ENCODE measurements at regions not wholly inside any gene's neighbourhood (a gene's known extent, or its start where the extent isn't known, plus 50 kb on each side); places are given as distances from the start of the nearest gene placed in this dataset.
A peak's percentile ranks its signal among the peaks of the same experiment; 100 is the strongest.

DNA sequence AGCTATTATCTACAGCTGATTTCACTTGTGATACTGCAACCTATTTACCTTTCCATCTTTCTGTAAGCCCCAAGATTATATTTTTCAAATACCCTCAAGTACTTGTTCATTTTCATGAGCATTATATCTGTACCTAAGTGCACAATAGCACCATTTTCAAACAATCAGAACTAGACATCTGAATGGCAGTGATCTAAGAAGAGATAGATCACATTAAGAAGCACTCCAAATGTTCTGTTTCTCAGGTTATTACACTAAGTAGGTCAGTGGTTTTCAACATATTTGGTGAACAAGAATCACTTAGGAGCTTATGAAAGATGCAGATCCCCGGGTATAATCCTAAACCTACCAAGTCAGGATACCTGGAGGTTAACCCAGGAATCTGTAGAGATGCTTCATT is 872.7 kb downstream of the DCDC2C start:
- H3K4me3 ChIP-seq (ENCODE audit: low read depth, low read length): no peak overlapping the region
- H3K4me1 ChIP-seq (ENCODE audit: control insufficient read depth, insufficient read depth, low read length): no peaks in the 10 kb centered on the region
- DNase-seq (ENCODE audit: low read depth in 4 of 6, low spot score in 6 of 6): no peak
- H3K27me3 ChIP-seq (ENCODE audit: control insufficient read depth, insufficient read depth, low read length): no peaks in the 10 kb centered on the region
- H3K27ac ChIP-seq (ENCODE audit: low read depth, low read length): no peak overlapping the region
- peaks cover 3% of the 10 kb centered on the region for H3K9me3 ChIP-seq (ENCODE audit: control insufficient read depth, insufficient read depth, low read length)
- WGBS (ENCODE audit: insufficient coverage): no CpG with 5 or more reads among the region's 1 CpG
- no peaks in the 10 kb centered on the region for H3K36me3 ChIP-seq (ENCODE audit: control insufficient read depth, insufficient read depth, low read length)

DNA sequence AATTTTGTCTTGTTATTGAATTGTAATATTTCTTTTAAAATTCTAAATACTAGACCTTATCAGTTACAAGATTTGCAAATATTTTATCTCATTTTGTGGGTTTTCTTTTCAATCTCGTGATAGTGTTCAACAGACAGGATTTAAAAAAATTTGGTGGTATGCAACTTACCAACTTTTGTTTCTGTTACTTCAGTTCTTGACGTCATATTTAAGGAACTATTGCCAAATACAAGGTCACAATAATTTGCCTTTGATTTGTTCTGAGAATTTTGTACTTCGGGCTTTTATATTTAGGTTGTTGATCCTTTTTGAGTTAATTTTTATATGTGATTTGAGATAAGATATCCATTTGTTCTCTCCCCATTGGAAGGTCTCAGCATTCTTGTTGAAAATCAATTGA is 876.6 kb downstream of the DCDC2C start:
- Histone ChIP-seq H3K4me1 (ENCODE audit: control insufficient read depth, insufficient read depth, low read length) (no peaks in the 10 kb centered on the region), H3K4me3 (ENCODE audit: low read depth, low read length) (no peak overlapping the region), H3K9me3 (ENCODE audit: control insufficient read depth, insufficient read depth, low read length) (peaks cover 3% of the 10 kb centered on the region), H3K36me3 (ENCODE audit: control insufficient read depth, insufficient read depth, low read length) (no peaks in the 10 kb centered on the region), H3K27ac (ENCODE audit: low read depth, low read length) (no peak overlapping the region), H3K27me3 (ENCODE audit: control insufficient read depth, insufficient read depth, low read length) (no peaks in the 10 kb centered on the region)
- DNase-seq (ENCODE audit: low read depth in 4 of 6, low spot score in 6 of 6): no peak
- no CpG with 5 or more reads among the region's 3 CpGs for WGBS (ENCODE audit: insufficient coverage)

DNA sequence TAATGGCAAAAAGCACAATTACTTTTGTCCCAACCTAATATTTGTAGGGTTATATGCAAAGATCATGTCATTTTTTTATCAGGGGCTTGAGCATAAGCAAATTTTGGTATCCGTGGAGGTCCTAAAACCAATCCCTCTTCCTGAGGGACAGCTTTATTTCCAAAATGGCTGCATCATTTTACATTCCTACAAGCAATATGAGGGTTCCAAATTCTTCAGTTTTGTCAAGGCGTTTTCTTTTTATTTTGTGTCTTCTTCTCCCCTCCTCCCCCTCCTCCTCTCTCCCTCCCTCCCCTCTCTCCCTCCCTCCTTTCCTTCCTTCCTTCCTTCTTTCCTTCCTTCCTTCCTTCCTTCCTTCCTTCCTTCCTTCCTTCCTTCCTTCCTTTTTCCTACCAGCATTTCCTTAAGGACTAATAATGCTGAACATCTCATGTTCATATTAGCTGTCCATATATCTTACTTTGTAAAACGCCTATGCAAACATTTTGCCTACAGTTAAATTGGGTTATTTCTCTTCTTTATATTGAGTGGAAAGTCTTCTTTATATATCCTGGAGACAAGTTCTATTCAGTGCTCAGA is 881.8 kb downstream of the DCDC2C start:
- 80% methylated on average over 2 of the region's 3 CpGs for WGBS (ENCODE audit: insufficient coverage)
- no peaks in the 10 kb centered on the region for H3K27me3 ChIP-seq (ENCODE audit: control insufficient read depth, insufficient read depth, low read length)
- no peak overlapping the region for H3K4me3 ChIP-seq (ENCODE audit: low read depth, low read length)
- no peak for DNase-seq (ENCODE audit: low read depth in 4 of 6, low spot score in 6 of 6)
- H3K27ac ChIP-seq (ENCODE audit: low read depth, low read length): no peak overlapping the region
- no peaks in the 10 kb centered on the region for H3K9me3 ChIP-seq (ENCODE audit: control insufficient read depth, insufficient read depth, low read length)
- H3K36me3 ChIP-seq (ENCODE audit: control insufficient read depth, insufficient read depth, low read length): no peaks in the 10 kb centered on the region
- H3K4me1 ChIP-seq (ENCODE audit: control insufficient read depth, insufficient read depth, low read length): no peaks in the 10 kb centered on the region

DNA sequence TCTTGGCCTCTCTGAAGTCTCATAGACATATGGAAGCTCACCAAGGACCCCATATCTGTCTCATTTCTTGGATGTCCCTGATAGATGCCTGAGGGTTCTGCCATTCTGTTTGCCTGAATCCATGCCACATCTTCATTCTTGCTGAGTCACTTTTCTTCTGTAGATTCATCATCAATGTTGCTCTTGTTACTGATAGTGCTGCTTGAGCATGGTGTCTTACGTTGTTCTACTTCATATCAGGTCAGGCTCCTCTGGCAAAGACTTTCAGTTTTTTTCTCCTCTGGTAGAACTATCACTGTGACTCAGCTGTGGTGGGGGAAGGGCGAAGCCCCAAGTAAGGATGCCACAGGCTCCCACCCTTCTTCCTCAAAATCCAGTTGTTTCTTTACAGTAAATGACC is 885.2 kb downstream of the DCDC2C start:
- Histone ChIP-seq H3K36me3 (ENCODE audit: control insufficient read depth, insufficient read depth, low read length) (no peaks in the 10 kb centered on the region), H3K4me1 (ENCODE audit: control insufficient read depth, insufficient read depth, low read length) (no peaks in the 10 kb centered on the region), H3K9me3 (ENCODE audit: control insufficient read depth, insufficient read depth, low read length) (no peaks in the 10 kb centered on the region), H3K4me3 (ENCODE audit: low read depth, low read length) (no peak overlapping the region), H3K27ac (ENCODE audit: low read depth, low read length) (no peak overlapping the region), H3K27me3 (ENCODE audit: control insufficient read depth, insufficient read depth, low read length) (no peaks in the 10 kb centered on the region)
- DNase-seq (ENCODE audit: low read depth in 4 of 6, low spot score in 6 of 6): no peak
- WGBS (ENCODE audit: insufficient coverage): no CpG with 5 or more reads among the region's 2 CpGs

DNA sequence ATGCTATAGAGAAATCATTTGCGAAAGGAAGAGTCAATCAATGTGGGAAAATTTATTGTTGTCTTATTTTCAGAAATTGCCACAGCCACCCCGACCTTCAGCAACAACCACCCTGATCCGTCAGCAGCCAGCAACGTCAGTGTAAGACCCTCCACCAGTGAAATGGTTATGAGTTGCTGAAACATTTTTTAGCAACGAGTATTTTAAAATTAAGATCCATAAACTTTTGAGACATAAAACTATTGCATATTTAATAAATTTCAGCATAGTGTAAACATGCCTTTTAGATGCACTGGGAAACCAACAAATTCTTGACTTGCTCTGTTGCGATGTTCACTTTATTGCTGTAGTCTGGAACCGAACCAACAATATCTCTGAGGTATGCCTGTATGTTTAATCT is 887.9 kb downstream of the DCDC2C start:
- Histone ChIP-seq H3K36me3 (ENCODE audit: control insufficient read depth, insufficient read depth, low read length) (no peaks in the 10 kb centered on the region), H3K27ac (ENCODE audit: low read depth, low read length) (no peak overlapping the region), H3K27me3 (ENCODE audit: control insufficient read depth, insufficient read depth, low read length) (no peaks in the 10 kb centered on the region), H3K4me1 (ENCODE audit: control insufficient read depth, insufficient read depth, low read length) (no peaks in the 10 kb centered on the region), H3K9me3 (ENCODE audit: control insufficient read depth, insufficient read depth, low read length) (no peaks in the 10 kb centered on the region), H3K4me3 (ENCODE audit: low read depth, low read length) (no peak overlapping the region)
- 100% methylated on average over 1 of the region's 7 CpGs for WGBS (ENCODE audit: insufficient coverage)
- DNase-seq (ENCODE audit: low read depth in 4 of 6, low spot score in 6 of 6): no peak

DNA sequence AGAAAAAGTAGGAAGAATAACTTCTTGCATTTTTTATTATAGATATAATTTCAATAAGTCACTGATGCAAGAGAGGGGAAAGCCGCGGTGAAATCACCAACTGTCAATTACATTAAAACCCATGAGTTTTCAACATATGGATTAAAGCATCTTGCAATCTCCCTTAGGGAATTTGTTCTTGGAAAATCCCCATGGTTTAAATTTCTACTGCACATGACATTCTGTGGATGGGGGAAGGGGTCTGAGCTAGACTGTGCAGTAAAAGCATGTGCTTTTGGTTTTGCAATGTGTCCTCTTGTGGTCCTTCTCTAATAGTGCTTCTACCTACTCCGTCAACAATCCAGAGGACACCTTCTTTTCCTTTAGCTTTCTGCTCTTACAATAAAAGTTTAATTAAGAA is 894.0 kb downstream of the DCDC2C start:
- H3K9me3 ChIP-seq (ENCODE audit: control insufficient read depth, insufficient read depth, low read length): no peaks in the 10 kb centered on the region
- no peaks in the 10 kb centered on the region for H3K4me1 ChIP-seq (ENCODE audit: control insufficient read depth, insufficient read depth, low read length)
- H3K27ac ChIP-seq (ENCODE audit: low read depth, low read length): no peak overlapping the region
- no peak overlapping the region for H3K4me3 ChIP-seq (ENCODE audit: low read depth, low read length)
- WGBS (ENCODE audit: insufficient coverage): no CpG with 5 or more reads among the region's 3 CpGs
- no peaks in the 10 kb centered on the region for H3K27me3 ChIP-seq (ENCODE audit: control insufficient read depth, insufficient read depth, low read length)
- no peaks in the 10 kb centered on the region for H3K36me3 ChIP-seq (ENCODE audit: control insufficient read depth, insufficient read depth, low read length)
- peak in 1 of 6 donors; percentile 29 for DNase-seq (ENCODE audit: low read depth in 4 of 6, low spot score in 6 of 6)

DNA sequence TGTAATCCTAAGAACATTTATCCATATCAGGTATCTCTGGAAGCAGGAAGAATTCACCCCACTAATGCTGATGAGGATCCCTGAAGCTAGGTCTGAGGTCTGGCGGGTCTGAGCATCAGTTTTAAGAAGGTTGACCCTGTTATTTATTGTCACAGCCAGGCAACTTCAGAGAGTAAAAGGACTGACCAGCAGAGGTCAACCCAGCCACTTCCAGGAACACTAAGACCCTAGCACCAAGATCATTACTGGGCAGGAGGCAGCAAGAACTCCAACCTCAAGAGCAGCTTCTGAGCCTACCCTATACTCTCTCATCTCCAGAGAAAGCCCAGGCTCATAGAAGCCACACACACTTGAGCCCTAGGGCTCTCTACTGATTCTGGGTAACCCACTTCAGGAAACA is 901.4 kb downstream of the DCDC2C start:
- H3K9me3 ChIP-seq (ENCODE audit: control insufficient read depth, insufficient read depth, low read length): no peaks in the 10 kb centered on the region
- 89% methylated on average over 1 of the region's 1 CpG for WGBS (ENCODE audit: insufficient coverage)
- no peaks in the 10 kb centered on the region for H3K27me3 ChIP-seq (ENCODE audit: control insufficient read depth, insufficient read depth, low read length)
- DNase-seq (ENCODE audit: low read depth in 4 of 6, low spot score in 6 of 6): no peak
- no peak overlapping the region for H3K4me3 ChIP-seq (ENCODE audit: low read depth, low read length)
- no peak overlapping the region for H3K27ac ChIP-seq (ENCODE audit: low read depth, low read length)
- H3K36me3 ChIP-seq (ENCODE audit: control insufficient read depth, insufficient read depth, low read length): no peaks in the 10 kb centered on the region
- no peaks in the 10 kb centered on the region for H3K4me1 ChIP-seq (ENCODE audit: control insufficient read depth, insufficient read depth, low read length)

DNA sequence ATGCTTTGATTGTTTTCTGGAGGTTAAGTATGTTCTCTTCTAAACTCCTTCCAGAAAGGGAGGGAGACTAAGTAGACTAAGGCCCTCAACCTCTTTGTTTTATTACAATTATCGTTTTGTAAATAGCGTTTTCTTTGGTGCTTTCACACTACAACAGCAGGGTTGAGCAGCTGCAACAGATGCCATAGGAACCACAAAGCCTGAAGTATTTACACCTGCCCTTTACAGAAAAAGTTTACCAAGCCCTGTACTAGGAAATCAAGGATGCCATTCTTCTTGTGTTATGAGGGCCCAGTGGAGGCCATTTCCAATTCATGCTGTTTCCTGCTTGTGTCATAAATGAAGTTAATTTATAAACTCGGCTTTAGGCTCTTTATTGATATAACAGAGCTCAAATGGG is 914.8 kb downstream of the DCDC2C start:
- Histone ChIP-seq H3K4me3 (ENCODE audit: low read depth, low read length) (no peak overlapping the region), H3K4me1 (ENCODE audit: control insufficient read depth, insufficient read depth, low read length) (no peaks in the 10 kb centered on the region), H3K27ac (ENCODE audit: low read depth, low read length) (no peak overlapping the region), H3K9me3 (ENCODE audit: control insufficient read depth, insufficient read depth, low read length) (no peaks in the 10 kb centered on the region), H3K27me3 (ENCODE audit: control insufficient read depth, insufficient read depth, low read length) (no peaks in the 10 kb centered on the region), H3K36me3 (ENCODE audit: control insufficient read depth, insufficient read depth, low read length) (no peaks in the 10 kb centered on the region)
- WGBS (ENCODE audit: insufficient coverage): no CpG with 5 or more reads among the region's 3 CpGs
- DNase-seq (ENCODE audit: low read depth in 4 of 6, low spot score in 6 of 6): no peak

DNA sequence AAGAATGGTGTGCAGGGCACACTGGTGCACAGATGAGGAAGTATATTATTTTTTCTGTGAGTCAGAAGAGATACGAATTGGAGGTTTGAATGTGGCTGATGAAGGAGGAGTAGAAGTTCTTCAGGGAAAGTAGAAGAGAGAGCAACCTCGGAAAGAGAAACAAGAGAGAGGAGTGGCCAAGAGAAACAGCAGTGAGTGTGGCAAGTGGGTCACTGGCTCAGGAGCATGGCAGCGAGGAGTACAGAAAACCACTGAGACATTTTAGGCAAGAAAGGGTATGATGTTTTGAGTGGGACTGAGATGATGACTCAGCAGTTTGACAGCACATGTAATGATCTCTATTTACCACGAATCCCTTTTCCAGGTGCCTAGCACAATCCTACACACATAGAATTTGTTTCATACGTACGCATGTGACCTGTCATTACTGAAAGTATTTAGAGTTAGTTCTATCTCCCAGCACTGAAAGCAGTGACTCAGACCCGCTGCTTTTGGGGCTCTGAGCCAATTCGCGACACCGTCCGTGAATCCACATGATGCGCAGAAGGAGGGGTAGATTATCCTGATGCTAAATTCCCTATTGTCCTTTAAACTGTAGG is 915.4 kb downstream of the DCDC2C start:
- peak in 1 of 6 donors; percentile 14 for DNase-seq (ENCODE audit: low read depth in 4 of 6, low spot score in 6 of 6)
- H3K4me3 ChIP-seq (ENCODE audit: low read depth, low read length): no peak overlapping the region

DNA sequence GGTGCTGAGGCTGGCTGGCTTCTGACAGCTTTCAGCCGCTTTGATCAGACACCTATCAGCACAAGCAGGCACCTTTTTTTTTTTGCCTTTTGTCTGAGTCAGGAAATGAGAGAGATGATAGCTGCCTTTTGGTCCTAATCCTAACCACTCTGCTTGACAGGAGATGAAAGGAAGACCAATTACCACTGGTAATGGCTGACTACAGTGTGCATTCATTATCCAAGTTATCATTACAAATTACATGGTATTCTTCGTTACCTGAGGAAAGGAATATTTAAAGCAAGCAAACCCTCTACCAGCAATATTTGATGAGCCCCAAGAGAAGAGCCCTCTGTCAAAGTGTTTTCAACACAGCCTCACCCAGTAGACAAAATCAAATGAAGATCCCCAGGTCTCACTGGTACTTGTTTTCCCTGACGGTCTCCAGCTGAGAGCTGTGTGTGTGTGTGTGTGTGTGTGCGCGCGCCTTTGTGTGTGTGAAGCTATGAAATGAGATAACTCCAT is 925.7 kb downstream of the DCDC2C start:
- H3K27ac ChIP-seq (ENCODE audit: low read depth, low read length): no peak overlapping the region
- no peaks in the 10 kb centered on the region for H3K4me1 ChIP-seq (ENCODE audit: control insufficient read depth, insufficient read depth, low read length)
- WGBS (ENCODE audit: insufficient coverage): 68% methylated on average over 2 of the region's 6 CpGs
- no peak overlapping the region for H3K4me3 ChIP-seq (ENCODE audit: low read depth, low read length)
- H3K9me3 ChIP-seq (ENCODE audit: control insufficient read depth, insufficient read depth, low read length): no peaks in the 10 kb centered on the region
- no peaks in the 10 kb centered on the region for H3K27me3 ChIP-seq (ENCODE audit: control insufficient read depth, insufficient read depth, low read length)
- H3K36me3 ChIP-seq (ENCODE audit: control insufficient read depth, insufficient read depth, low read length): no peaks in the 10 kb centered on the region
- DNase-seq (ENCODE audit: low read depth in 4 of 6, low spot score in 6 of 6): peak in 2 of 6 donors; percentile 39 to 71

More for the DNA sequence above, 915.4 kb downstream of the DCDC2C start:
- H3K4me1 ChIP-seq (ENCODE audit: control insufficient read depth, insufficient read depth, low read length): no peaks in the 10 kb centered on the region
- no peaks in the 10 kb centered on the region for H3K27me3 ChIP-seq (ENCODE audit: control insufficient read depth, insufficient read depth, low read length)
- 79% methylated on average over 5 of the region's 12 CpGs for WGBS (ENCODE audit: insufficient coverage)
- no peak overlapping the region for H3K27ac ChIP-seq (ENCODE audit: low read depth, low read length)
- H3K9me3 ChIP-seq (ENCODE audit: control insufficient read depth, insufficient read depth, low read length): no peaks in the 10 kb centered on the region
- H3K36me3 ChIP-seq (ENCODE audit: control insufficient read depth, insufficient read depth, low read length): no peaks in the 10 kb centered on the region
